CD14-positive monocyte (primary cell): ENCODE measurements at regions not wholly inside any gene's neighbourhood (a gene's known extent, or its start where the extent isn't known, plus 50 kb on each side); places are given as distances from the start of the nearest gene placed in this dataset.

Experiments used
- DNase-seq, 3 donors: peaks; one replicate each; pipeline ENCODE4 v3.0.0-alpha.2; 2011 to 2022
- H2AFZ ChIP-seq: 2 replicates; pipeline ENCODE4 v1.6.0; 2012; ENCODE audit warnings: mild to moderate bottlenecking, low read depth, low read length, inconsistent platforms; ENCODE audit not compliant: insufficient read depth, poor library complexity, severe bottlenecking
- H3K27ac ChIP-seq, 2 donors: 1 replicate in 1 of 2; 2 replicates in 1 of 2; pipeline ENCODE4 v1.5.1; 2012 to 2013; ENCODE audit warnings: low read length in 2 of 2, control low read depth in 1 of 2, inconsistent platforms in 1 of 2, low read depth in 1 of 2, mild to moderate bottlenecking in 1 of 2
- H3K27me3 ChIP-seq, 2 donors: one replicate each; pipeline versions ENCODE4 v1.6.0 to v1.6.1; 2011 to 2013; ENCODE audit warnings: low read length in 2 of 2; ENCODE audit not compliant: control insufficient read depth in 2 of 2, insufficient read depth in 2 of 2
- H3K36me3 ChIP-seq, 2 donors: replicated peaks in 1 of 2; 1 replicate in 1 of 2; 2 replicates in 1 of 2; pipeline versions ENCODE4 v1.5.1 to v1.6.1; 2012 to 2013; ENCODE audit warnings: low read length in 2 of 2, control low read depth in 1 of 2, inconsistent platforms in 1 of 2, mild to moderate bottlenecking in 1 of 2; ENCODE audit not compliant: insufficient read depth in 2 of 2, control insufficient read depth in 1 of 2
- H3K4me1 ChIP-seq, 2 donors: 1 replicate in 1 of 2; 2 replicates in 1 of 2; pipeline versions ENCODE4 v1.5.1 to v1.6.1; 2012 to 2013; ENCODE audit warnings: low read length in 2 of 2, control low read depth in 1 of 2, inconsistent platforms in 1 of 2, mild to moderate bottlenecking in 1 of 2, moderate library complexity in 1 of 2; ENCODE audit not compliant: insufficient read depth in 2 of 2, control insufficient read depth in 1 of 2
- H3K4me2 ChIP-seq: replicated peaks from 2 replicates; pipeline ENCODE3; 2012; ENCODE audit warnings: low read length, moderate library complexity, mild to moderate bottlenecking; ENCODE audit not compliant: poor library complexity, severe bottlenecking; ENCODE audit errors: extremely low read depth
- H3K4me3 ChIP-seq, 3 experiments: fragments of 200-600 bp in 1 of 3; sonication (generic) in 1 of 3; replicated peaks in 1 of 3; 1 replicate in 2 of 3; 2 replicates in 1 of 3; pipeline ENCODE4 v1.5.1; 2011 to 2013; ENCODE audit warnings: low read length in 3 of 3, mild to moderate bottlenecking in 3 of 3, control low read depth in 2 of 3, low read depth in 2 of 3, inconsistent platforms in 1 of 3, moderate library complexity in 1 of 3
- H3K79me2 ChIP-seq: 2 replicates; pipeline ENCODE4 v1.6.0; 2012; ENCODE audit warnings: mild to moderate bottlenecking, control low read depth, inconsistent platforms, low read length, moderate library complexity; ENCODE audit not compliant: insufficient read depth
- H3K9ac ChIP-seq: 2 replicates; pipeline ENCODE4 v1.6.0; 2017; ENCODE audit warnings: low read length, mild to moderate bottlenecking; ENCODE audit not compliant: insufficient read depth, poor library complexity, severe bottlenecking
- H3K9me3 ChIP-seq, 2 donors: replicated peaks in 1 of 2; 1 replicate in 1 of 2; 2 replicates in 1 of 2; pipeline versions ENCODE4 v1.5.1 to v1.6.1; 2012 to 2013; ENCODE audit warnings: low read length in 2 of 2, control low read depth in 1 of 2; ENCODE audit not compliant: control insufficient read depth in 1 of 2, insufficient read depth in 1 of 2
- H4K20me1 ChIP-seq: 2 replicates; pipeline ENCODE4 v1.6.0; 2012; ENCODE audit warnings: mild to moderate bottlenecking, low read length, control low read depth, moderate library complexity; ENCODE audit not compliant: insufficient read depth
- H3K27ac Mint-ChIP-seq, 7 donors: one replicate each; pipeline ENCODE4 v1.8.0; 2020; ENCODE audit warnings: mild to moderate bottlenecking in 7 of 7, mixed read lengths in 7 of 7, moderate library complexity in 6 of 7, inconsistent platforms in 2 of 7
- H3K27me3 Mint-ChIP-seq, 3 donors: one replicate each; pipeline ENCODE4 v1.8.0; 2021 to 2022; ENCODE audit warnings: low read depth in 3 of 3, mild to moderate bottlenecking in 3 of 3, mixed read lengths in 3 of 3, moderate library complexity in 3 of 3, inconsistent platforms in 1 of 3
- H3K36me3 Mint-ChIP-seq, 2 donors: one replicate each; pipeline ENCODE4 v1.8.0; 2020; ENCODE audit warnings: mixed read lengths in 2 of 2, inconsistent platforms in 1 of 2, mild to moderate bottlenecking in 1 of 2
- H3K4me1 Mint-ChIP-seq: one replicate; pipeline ENCODE4 v1.8.0; 2020; ENCODE audit warnings: mild to moderate bottlenecking, mixed read lengths
- H3K4me3 Mint-ChIP-seq, 2 donors: one replicate each; pipeline ENCODE4 v1.8.0; 2020; ENCODE audit warnings: mild to moderate bottlenecking in 2 of 2, mixed read lengths in 2 of 2, moderate library complexity in 1 of 2
- H3K9me3 Mint-ChIP-seq, 7 donors: one replicate each; pipeline ENCODE4 v1.8.0; 2020 to 2022; ENCODE audit warnings: mixed read lengths in 7 of 7, mild to moderate bottlenecking in 6 of 7, moderate library complexity in 6 of 7, inconsistent platforms in 2 of 7
- CTCF ChIP-seq: fragments of 200-600 bp; IDR thresholded peaks from one replicate; pipeline ENCODE4 v1.8.0; 2022; ENCODE audit warnings: antibody characterized with exemption, mild to moderate bottlenecking
- WGBS: methylation state at CpG from one replicate; pipeline ENCODE4 v1.1.5; 2013; ENCODE audit warnings: missing lambda C conversion rate; ENCODE audit not compliant: insufficient coverage; 5-methylcytosine and 5-hydroxymethylcytosine counted together
- intact Hi-C, 2 donors: fragments of 100-400 bp; cut with micrococcal nuclease; formaldehyde crosslinking; loops; one replicate each; pipeline versions ENCODE4 v1.15.0 to v1.15.1; 2023

DNA sequence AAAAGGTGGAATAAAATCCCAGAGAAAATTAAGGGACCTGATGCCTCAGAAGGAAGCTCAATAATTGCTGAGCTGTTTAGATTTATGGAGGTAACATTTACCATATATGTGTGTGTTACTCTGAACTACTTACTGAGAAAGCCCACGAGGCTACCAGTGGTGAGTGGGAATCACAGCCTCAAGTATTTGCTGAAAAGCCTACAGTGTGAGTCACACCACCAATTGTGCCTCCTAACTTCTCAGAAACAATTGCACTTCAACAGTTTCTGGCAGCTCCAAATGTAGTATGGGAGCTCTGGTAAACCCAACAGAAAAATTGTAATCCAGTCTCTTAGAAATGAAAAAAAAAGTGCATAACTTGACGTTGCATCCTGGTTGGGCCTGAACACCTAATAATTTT is 551.6 kb downstream of the PRDM9 start:
- Histone ChIP-seq H3K4me1 (no peaks in the 10 kb centered on the region), H3K4me3 (no peak overlapping the region), H3K36me3 (no peaks in the 10 kb centered on the region), H3K27ac (no peak overlapping the region), H3K79me2 (no peaks in the 10 kb centered on the region), H2AFZ (no peak overlapping the region), H4K20me1 (no peaks in the 10 kb centered on the region), H3K9ac (no peak overlapping the region), H3K4me2 (no peak overlapping the region), H3K9me3 (no peaks in the 10 kb centered on the region), H3K27me3 (no peaks in the 10 kb centered on the region)
- WGBS, result 86% methylated on average over 1 of the region's 2 CpGs
- TF ChIP-seq CTCF, result no peak
- DNase-seq, result no peak
- intact Hi-C loops, result no loop called here
- H3K4me1 Mint-ChIP-seq, result no peaks in the 10 kb centered on the region
- H3K9me3 Mint-ChIP-seq, result peaks cover 0 to 4% (median under 1%) of the 10 kb centered on the region in 7 donors
- peaks cover 0 to 1% (median 0%) of the 10 kb centered on the region in 3 donors for H3K27me3 Mint-ChIP-seq
- no peak overlapping the region for H3K4me3 Mint-ChIP-seq
- H3K27ac Mint-ChIP-seq, result no peak overlapping the region
- no peaks in the 10 kb centered on the region for H3K36me3 Mint-ChIP-seq

GRCh38 chr5:24059716-24060115 is 552.3 kb downstream of the PRDM9 start:
- TF ChIP-seq CTCF, result no peak

More at GRCh38 chr5:24059716-24060115, 552.3 kb downstream of the PRDM9 start:
- no peaks in the 10 kb centered on the region for H4K20me1 ChIP-seq
- peaks cover 0 to 1% (median 0%) of the 10 kb centered on the region in 3 donors for H3K27me3 Mint-ChIP-seq
- H3K4me3 ChIP-seq, result no peak overlapping the region
- no peaks in the 10 kb centered on the region for H3K4me1 Mint-ChIP-seq
- no peaks in the 10 kb centered on the region for H3K9me3 ChIP-seq
- H3K79me2 ChIP-seq, result no peaks in the 10 kb centered on the region
- DNase-seq, result no peak
- intact Hi-C loops, result no loop called here
- H3K27ac Mint-ChIP-seq, result no peak overlapping the region
- H3K36me3 ChIP-seq, result no peaks in the 10 kb centered on the region
- no peak overlapping the region for H3K9ac ChIP-seq
- no peak overlapping the region for H3K4me3 Mint-ChIP-seq
- H2AFZ ChIP-seq, result no peak overlapping the region
- H3K4me2 ChIP-seq, result no peak overlapping the region
- H3K27me3 ChIP-seq, result no peaks in the 10 kb centered on the region
- H3K4me1 ChIP-seq, result no peaks in the 10 kb centered on the region
- WGBS, result no CpG with 5 or more reads among the region's 4 CpGs
- peaks cover 0 to 1% (median 0%) of the 10 kb centered on the region in 7 donors for H3K9me3 Mint-ChIP-seq
- no peaks in the 10 kb centered on the region for H3K36me3 Mint-ChIP-seq
- H3K27ac ChIP-seq, result no peak overlapping the region
